A673 (cell line): ENCODE measurements at regions not wholly inside any gene's neighbourhood (a gene's known extent, or its start where the extent isn't known, plus 50 kb on each side); places are given as distances from the start of the nearest gene placed in this dataset.
"Not testable (repeated sequence)": the region's sequence is repeated elsewhere in the genome, so short reads cannot be mapped to it uniquely, and the experiment has no call there.

ENCODE experiments used
- EZH2 ChIP-seq: fragments of 200-600 bp; sonication (generic); IDR thresholded peaks from 2 replicates; pipeline ENCODE4 v1.6.1; 2017; ENCODE audit warnings: borderline replicate concordance, low read depth, mild to moderate bottlenecking, mixed read lengths, antibody characterized with exemption, low read length; ENCODE audit not compliant: poor library complexity, severe bottlenecking
- TF ChIP-seq, protein P1 (sequence below): fragments of 300-800, 200-600 bp; sonication (generic); conservative IDR thresholded peaks from 2 replicates; pipeline ENCODE4 v1.5.1; 2017; ENCODE audit warnings: low read depth, mild to moderate bottlenecking, antibody characterized with exemption, low read length, moderate library complexity, mixed read lengths

DNA sequence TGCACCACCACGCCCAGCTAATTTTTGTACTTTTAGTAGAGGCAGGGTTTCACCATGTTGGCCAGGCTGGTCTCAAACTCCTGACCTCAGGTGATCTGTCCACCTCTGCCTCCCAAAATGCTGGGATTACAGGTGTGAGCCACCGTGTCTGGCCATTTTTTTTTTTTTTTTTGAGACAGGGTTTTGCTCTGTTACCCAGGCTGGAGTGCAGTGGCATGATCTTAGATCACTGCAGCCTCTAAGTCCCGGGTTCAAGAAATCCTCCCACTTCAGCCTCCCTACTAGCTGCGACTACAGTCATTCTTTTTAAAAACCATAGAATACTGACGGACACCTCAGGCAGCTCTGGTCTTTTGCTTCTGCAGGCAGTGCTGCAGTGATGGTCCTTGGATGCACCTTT lies 54.9 kb upstream of the PTPN1 start:
- TF ChIP-seq, protein P1, sequence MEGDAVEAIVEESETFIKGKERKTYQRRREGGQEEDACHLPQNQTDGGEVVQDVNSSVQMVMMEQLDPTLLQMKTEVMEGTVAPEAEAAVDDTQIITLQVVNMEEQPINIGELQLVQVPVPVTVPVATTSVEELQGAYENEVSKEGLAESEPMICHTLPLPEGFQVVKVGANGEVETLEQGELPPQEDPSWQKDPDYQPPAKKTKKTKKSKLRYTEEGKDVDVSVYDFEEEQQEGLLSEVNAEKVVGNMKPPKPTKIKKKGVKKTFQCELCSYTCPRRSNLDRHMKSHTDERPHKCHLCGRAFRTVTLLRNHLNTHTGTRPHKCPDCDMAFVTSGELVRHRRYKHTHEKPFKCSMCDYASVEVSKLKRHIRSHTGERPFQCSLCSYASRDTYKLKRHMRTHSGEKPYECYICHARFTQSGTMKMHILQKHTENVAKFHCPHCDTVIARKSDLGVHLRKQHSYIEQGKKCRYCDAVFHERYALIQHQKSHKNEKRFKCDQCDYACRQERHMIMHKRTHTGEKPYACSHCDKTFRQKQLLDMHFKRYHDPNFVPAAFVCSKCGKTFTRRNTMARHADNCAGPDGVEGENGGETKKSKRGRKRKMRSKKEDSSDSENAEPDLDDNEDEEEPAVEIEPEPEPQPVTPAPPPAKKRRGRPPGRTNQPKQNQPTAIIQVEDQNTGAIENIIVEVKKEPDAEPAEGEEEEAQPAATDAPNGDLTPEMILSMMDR: not testable (repeated sequence)
- TF ChIP-seq EZH2: not testable (repeated sequence)
